Ascending aorta (tissue), 2 donors: ENCODE measurements at regions not wholly inside any gene's neighbourhood (a gene's known extent, or its start where the extent isn't known, plus 50 kb on each side); places are given as distances from the start of the nearest gene placed in this dataset.
"Not testable (repeated sequence)": the region's sequence is repeated elsewhere in the genome, so short reads cannot be mapped to it uniquely, and the experiment has no call there.

Experiments used
- DNase-seq, 2 donors: peaks; one replicate each; pipeline ENCODE4 v3.0.0-alpha.2; 2019; ENCODE audit warnings: low spot score in 2 of 2
- H3K27ac ChIP-seq, 2 donors: fragments of 200-600 bp; sonication (generic); one replicate each; pipeline ENCODE4 v1.5.1; 2016 to 2017; ENCODE audit warnings: mild to moderate bottlenecking in 1 of 2
- H3K27me3 ChIP-seq: fragments of 200-600 bp; sonication (generic); one replicate; pipeline ENCODE4 v1.5.1; 2017
- H3K36me3 ChIP-seq, 2 donors: fragments of 200-600 bp; sonication (generic); one replicate each; pipeline ENCODE4 v1.5.1; 2016
- H3K4me1 ChIP-seq, 2 donors: fragments of 200-600 bp; sonication (generic); one replicate each; pipeline ENCODE4 v1.5.1; 2016 to 2017; ENCODE audit warnings: mild to moderate bottlenecking in 1 of 2
- H3K4me3 ChIP-seq, 2 donors: fragments of 200-600 bp; sonication (generic); one replicate each; pipeline ENCODE4 v1.5.1; 2016 to 2017; ENCODE audit warnings: mild to moderate bottlenecking in 1 of 2
- H3K9me3 ChIP-seq, 2 donors: fragments of 200-600 bp; sonication (generic); one replicate each; pipeline ENCODE4 v1.5.1; 2016
- CTCF ChIP-seq, 3 experiments: fragments of 200-600 bp in 2 of 3; fragments of 450-650 bp in 1 of 3; sonication (generic) in 2 of 3; IDR thresholded peaks; one replicate each; pipeline ENCODE4 v1.5.1; 2016 to 2019; ENCODE audit warnings: antibody characterized with exemption in 3 of 3, mild to moderate bottlenecking in 1 of 3, moderate library complexity in 1 of 3
- intact Hi-C: fragments of 100-400 bp; cut with DNase I; formaldehyde crosslinking; loops from one replicate; pipeline ENCODE4 v1.15.1; 2023

DNA sequence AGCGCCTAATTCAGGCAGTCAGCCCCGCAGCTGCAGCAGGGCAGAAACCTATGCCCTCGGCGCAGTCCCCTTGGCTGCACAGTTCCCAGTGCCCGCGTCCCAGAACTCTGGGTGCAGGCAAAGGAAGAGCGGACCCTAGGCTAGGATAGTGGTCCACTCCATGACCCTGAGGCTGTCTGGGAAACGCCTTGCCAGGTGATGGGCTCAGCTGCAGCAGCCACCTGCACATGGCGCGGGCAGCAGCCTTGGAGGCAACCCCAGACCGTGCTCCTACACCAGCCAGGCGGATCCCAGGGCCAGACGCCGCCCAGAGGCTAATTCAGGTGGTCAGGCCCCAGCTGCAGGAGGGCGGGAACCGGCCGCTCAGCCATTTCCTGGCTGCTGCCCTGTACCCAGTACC is 83.0 kb downstream of the POTEC start:
- H3K36me3 ChIP-seq, H3K4me3 ChIP-seq, H3K27me3 ChIP-seq, intact Hi-C loops, DNase-seq, H3K27ac ChIP-seq, H3K4me1 ChIP-seq, H3K9me3 ChIP-seq: not testable (repeated sequence)

DNA sequence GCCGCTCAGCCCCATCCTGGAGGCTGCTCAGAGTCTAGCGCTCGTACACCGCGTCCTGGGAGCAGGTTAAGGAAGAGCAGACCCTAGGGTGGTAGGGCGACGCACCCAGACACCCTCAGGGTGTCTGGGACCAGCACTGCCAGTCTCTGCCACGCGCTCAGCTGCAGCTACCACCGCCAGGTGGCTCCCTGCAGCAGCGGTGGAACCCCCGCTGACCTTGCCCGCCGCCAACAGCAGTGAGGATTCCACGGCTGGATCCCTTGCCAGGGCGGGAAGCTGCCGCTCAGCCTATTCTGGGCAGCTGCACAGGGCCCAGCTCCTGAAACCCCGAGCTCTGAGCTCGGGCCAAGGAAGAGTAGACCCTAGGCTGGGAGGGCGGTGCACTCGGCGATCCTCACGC is 83.6 kb downstream of the POTEC start:
- intact Hi-C loops: not testable (repeated sequence)

GRCh38 chr18:14458009-14458945 is 85.1 kb downstream of the POTEC start:
- peak in 1 of 3 experiments; percentile 76 for TF ChIP-seq CTCF (IDR thresholded peaks at IDR 0.05)
- peak overlapping the region in 1 of 2 donors; percentile 59 for H3K4me3 ChIP-seq
- H3K27ac ChIP-seq, DNase-seq, intact Hi-C loops, H3K9me3 ChIP-seq, H3K27me3 ChIP-seq, H3K4me1 ChIP-seq, H3K36me3 ChIP-seq: not testable (repeated sequence)

More for the DNA sequence above, 83.6 kb downstream of the POTEC start:
- not testable (repeated sequence) for H3K27me3 ChIP-seq, H3K4me1 ChIP-seq, H3K36me3 ChIP-seq, H3K4me3 ChIP-seq, H3K9me3 ChIP-seq, H3K27ac ChIP-seq, DNase-seq

DNA sequence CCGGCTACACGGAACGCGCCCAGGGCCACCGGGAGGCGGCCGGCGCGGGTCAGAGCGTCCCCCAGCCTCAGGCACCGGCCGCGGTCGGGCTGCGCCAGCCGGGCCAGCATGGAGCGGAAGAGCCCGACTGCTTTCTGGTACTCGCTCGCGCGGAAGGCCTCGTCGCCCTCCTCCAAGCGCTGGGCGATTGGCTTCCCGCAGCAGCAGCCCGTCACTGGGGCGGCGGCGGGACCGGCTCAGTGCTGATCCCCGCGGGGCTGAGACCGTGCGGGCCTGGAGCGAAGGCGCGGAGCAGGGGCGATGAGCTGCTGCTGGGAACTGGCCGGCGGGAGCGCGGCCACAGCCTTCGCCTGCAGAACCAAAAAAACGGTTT is 92.8 kb downstream of the POTEC start:
- H3K27me3 ChIP-seq, H3K4me1 ChIP-seq, H3K36me3 ChIP-seq, DNase-seq, intact Hi-C loops, H3K9me3 ChIP-seq: not testable (repeated sequence)
- peak overlapping the region in 1 of 2 donors; percentile 57 for H3K27ac ChIP-seq
- peak overlapping the region; percentile 39 to 77 for H3K4me3 ChIP-seq

DNA sequence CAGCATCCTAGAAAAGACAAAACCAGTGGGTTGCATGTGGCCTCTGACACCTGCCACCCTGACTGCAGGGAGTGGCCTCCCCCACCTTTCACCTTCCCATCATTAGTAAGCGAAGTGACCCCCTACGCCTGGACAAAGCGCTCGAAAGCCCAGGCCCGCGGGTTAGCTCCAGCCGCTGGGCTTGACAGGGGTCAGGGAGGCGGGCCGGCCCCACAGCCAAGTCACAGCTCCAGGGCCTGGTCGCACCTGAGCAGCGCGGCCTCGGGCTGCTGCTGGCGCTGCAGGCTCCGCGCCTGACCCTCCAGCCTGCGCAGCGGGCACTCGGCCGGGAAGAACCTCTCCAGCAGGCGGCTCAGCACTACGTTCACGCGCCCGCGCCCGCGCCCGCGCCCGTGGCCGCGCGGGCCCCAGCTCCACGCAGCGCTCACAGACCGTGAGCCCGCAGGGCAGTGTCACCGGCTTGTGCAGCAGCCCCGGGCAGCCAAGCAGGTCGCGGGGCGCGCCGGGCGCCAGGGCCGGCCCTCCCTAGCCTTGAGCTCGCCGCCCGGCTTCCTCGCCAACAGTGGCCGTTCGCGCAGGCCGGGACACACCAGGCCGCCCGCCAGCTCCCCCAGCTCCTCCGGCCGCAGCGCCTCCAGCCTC is 93.3 kb downstream of the POTEC start:
- H3K27me3 ChIP-seq, H3K36me3 ChIP-seq, intact Hi-C loops, H3K9me3 ChIP-seq, DNase-seq, H3K4me1 ChIP-seq: not testable (repeated sequence)
- peak overlapping the region; percentile 39 to 77 for H3K4me3 ChIP-seq
- H3K27ac ChIP-seq: peak overlapping the region in 1 of 2 donors; percentile 57

DNA sequence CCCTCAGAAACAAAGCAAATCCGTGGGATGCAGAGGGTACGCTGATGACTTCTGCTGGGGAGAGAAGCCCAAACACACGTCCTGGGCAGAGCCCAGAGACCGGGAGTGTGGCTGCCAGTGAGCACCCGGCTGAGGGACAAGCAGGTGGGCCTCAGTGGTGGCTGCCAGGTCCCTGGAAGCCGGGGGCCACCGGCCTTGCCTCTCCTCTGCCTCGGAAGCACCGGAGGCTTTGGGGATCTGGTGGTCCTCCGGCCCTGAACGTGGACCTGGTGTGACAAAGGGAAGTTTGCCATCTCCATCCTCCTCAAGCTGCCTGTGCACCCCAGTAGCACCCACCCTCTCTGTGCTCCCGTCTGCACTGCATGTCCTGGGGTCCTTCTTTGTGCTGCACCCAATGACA is 94.3 kb downstream of the POTEC start:
- intact Hi-C loops, H3K27me3 ChIP-seq, DNase-seq, H3K36me3 ChIP-seq, H3K4me3 ChIP-seq, H3K4me1 ChIP-seq, H3K27ac ChIP-seq, H3K9me3 ChIP-seq: not testable (repeated sequence)

GRCh38 chr18:14447715-14448114 is 95.7 kb downstream of the POTEC start:
- H3K4me1 ChIP-seq, H3K9me3 ChIP-seq, DNase-seq, H3K36me3 ChIP-seq, intact Hi-C loops, H3K4me3 ChIP-seq, H3K27me3 ChIP-seq, H3K27ac ChIP-seq: not testable (repeated sequence)

DNA sequence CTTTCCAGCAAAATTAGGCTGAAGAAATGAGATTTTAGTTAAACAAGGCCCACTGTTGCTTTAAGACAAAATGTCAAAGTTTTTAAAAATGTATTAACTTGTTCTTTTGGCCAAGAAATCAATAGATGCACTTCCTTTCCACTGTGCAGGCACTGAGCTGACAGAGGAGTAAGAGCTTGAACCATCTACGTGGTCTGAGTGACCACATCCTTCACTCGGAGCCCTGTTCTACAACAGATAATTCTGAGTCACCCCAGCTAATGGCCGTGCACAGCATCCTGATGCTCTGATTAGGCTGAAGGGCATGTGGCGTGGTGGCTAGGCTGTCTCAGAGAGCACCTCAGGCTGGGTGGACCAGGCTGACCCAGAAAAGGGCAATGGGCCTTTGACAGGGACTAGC is 107.9 kb downstream of the POTEC start:
- H3K4me1 ChIP-seq, H3K27ac ChIP-seq, H3K4me3 ChIP-seq, intact Hi-C loops, H3K27me3 ChIP-seq, H3K36me3 ChIP-seq, H3K9me3 ChIP-seq, DNase-seq: not testable (repeated sequence)

DNA sequence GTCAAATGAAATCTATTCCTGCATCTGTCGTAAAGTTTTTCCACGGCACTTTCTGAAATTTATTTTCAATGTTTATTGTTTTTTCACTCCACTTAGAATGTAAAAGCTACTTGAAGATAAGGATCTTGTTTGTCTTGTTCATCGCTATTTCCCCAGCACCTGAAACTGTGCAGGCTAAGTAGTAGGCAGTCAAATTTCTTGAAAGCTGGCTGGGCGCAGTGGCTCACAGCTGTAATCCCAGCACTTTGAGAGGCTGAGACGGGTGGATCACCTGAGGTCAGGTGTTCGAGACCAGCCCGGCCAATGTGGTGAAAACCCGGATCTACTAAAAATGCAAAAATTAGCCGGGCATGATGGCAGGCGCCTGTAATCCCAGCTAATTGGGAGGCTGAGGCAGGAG is 111.0 kb downstream of the POTEC start:
- H3K27ac ChIP-seq, H3K9me3 ChIP-seq, H3K36me3 ChIP-seq, H3K4me1 ChIP-seq, H3K27me3 ChIP-seq, DNase-seq, intact Hi-C loops, H3K4me3 ChIP-seq: not testable (repeated sequence)
